MM.1S (cell line): ENCODE measurements at regions not wholly inside any gene's neighbourhood (a gene's known extent, or its start where the extent isn't known, plus 50 kb on each side); places are given as distances from the start of the nearest gene placed in this dataset.

Experiments
- EZH2 ChIP-seq: fragments of 300-600 bp; sonication (generic); optimal IDR thresholded peaks from 2 replicates; pipeline ENCODE3; 2017; ENCODE audit warnings: low read depth, mild to moderate bottlenecking, antibody characterized with exemption, low read length, mixed read lengths
- EZH2phosphoT487 ChIP-seq: fragments of 300-600 bp; sonication (generic); IDR thresholded peaks from 2 replicates; pipeline ENCODE4 v1.6.1; 2018; ENCODE audit warnings: antibody characterized with exemption, low read length
- TF ChIP-seq, protein P1 (sequence below): fragments of 300-600 bp; sonication (generic); IDR thresholded peaks from 2 replicates; pipeline ENCODE4 v1.5.1; 2016; ENCODE audit warnings: antibody characterized with exemption, low read length, mixed read lengths

DNA sequence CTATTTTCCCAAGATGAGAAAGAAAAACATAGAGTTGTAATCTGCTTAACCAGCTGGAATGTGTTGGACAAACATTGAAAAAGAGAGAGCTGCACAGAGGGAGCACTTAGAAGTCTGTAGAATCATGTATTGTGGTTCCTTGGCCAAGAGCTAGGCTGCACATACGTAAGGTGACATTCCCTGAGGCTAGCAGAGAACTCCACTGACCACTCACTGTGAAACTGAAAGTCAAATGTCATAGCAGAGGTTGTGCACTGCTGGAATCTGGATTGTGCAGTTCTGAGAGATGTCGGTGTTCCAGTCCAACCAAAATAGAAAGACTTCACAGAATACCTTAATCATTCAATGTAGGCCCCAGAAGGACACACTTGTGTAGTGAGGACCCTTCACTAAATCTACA lies 772.8 kb upstream of the RAG2 start:
- TF ChIP-seq EZH2, result no peak
- TF ChIP-seq, protein P1, sequence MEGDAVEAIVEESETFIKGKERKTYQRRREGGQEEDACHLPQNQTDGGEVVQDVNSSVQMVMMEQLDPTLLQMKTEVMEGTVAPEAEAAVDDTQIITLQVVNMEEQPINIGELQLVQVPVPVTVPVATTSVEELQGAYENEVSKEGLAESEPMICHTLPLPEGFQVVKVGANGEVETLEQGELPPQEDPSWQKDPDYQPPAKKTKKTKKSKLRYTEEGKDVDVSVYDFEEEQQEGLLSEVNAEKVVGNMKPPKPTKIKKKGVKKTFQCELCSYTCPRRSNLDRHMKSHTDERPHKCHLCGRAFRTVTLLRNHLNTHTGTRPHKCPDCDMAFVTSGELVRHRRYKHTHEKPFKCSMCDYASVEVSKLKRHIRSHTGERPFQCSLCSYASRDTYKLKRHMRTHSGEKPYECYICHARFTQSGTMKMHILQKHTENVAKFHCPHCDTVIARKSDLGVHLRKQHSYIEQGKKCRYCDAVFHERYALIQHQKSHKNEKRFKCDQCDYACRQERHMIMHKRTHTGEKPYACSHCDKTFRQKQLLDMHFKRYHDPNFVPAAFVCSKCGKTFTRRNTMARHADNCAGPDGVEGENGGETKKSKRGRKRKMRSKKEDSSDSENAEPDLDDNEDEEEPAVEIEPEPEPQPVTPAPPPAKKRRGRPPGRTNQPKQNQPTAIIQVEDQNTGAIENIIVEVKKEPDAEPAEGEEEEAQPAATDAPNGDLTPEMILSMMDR, result no peak
- TF ChIP-seq EZH2phosphoT487, result no peak
